Kidney (tissue), 13 donors: ENCODE measurements at regions not wholly inside any gene's neighbourhood (a gene's known extent, or its start where the extent isn't known, plus 50 kb on each side); places are given as distances from the start of the nearest gene placed in this dataset.

Experiments
- DNase-seq, 5 donors: peaks; one replicate each; pipeline ENCODE4 v3.0.0-alpha.2; 2013 to 2020
- FAIRE-seq: peaks from 2 replicates; lab custom pipeline; 2012; peaks lifted over from hg19 to GRCh38; lab: Jason Lieb, UNC
- H3K27ac ChIP-seq, 2 donors: one replicate each; pipeline ENCODE4 v1.7.0; 2013; ENCODE audit warnings: low read depth in 2 of 2, low read length in 2 of 2, inconsistent platforms in 1 of 2
- H3K27me3 ChIP-seq: one replicate; pipeline ENCODE4 v1.7.1; 2013; ENCODE audit warnings: low read length, inconsistent platforms; ENCODE audit not compliant: control insufficient read depth, insufficient read depth
- H3K36me3 ChIP-seq, 3 donors: one replicate each; pipeline versions ENCODE4 v1.7.0 to v1.7.1; 2013; ENCODE audit warnings: low read length in 3 of 3, control low read depth in 1 of 3, inconsistent platforms in 1 of 3; ENCODE audit not compliant: insufficient read depth in 3 of 3, control insufficient read depth in 2 of 3
- H3K4me1 ChIP-seq, 3 donors: one replicate each; pipeline versions ENCODE4 v1.7.0 to v1.7.1; 2013; ENCODE audit warnings: low read length in 3 of 3, inconsistent platforms in 1 of 3, low read depth in 1 of 3; ENCODE audit not compliant: control insufficient read depth in 2 of 3, insufficient read depth in 2 of 3
- H3K4me3 ChIP-seq, 3 donors: one replicate each; pipeline versions ENCODE4 v1.7.0 to v1.8.1; 2013; ENCODE audit warnings: low read length in 3 of 3, control low read depth in 1 of 3, inconsistent platforms in 1 of 3
- H3K9ac ChIP-seq, 3 donors: one replicate each; pipeline versions ENCODE4 v1.7.0 to v1.7.1; 2013; ENCODE audit warnings: low read length in 3 of 3, control low read depth in 1 of 3, inconsistent platforms in 1 of 3
- H3K9me3 ChIP-seq, 3 donors: one replicate each; pipeline versions ENCODE4 v1.7.0 to v1.7.1; 2013; ENCODE audit warnings: low read length in 3 of 3, control low read depth in 1 of 3, inconsistent platforms in 1 of 3; ENCODE audit not compliant: control insufficient read depth in 2 of 3, insufficient read depth in 1 of 3
- intact Hi-C: fragments of 100-400 bp; cut with DNase I; formaldehyde crosslinking; loops from one replicate; pipeline ENCODE4 v1.11.1; 2022
- TF ChIP-seq, protein P1 (sequence below): IDR thresholded peaks from 3 replicates; pipeline ENCODE4 v1.5.1; 2012; ENCODE audit warnings: mild to moderate bottlenecking, moderate library complexity, borderline replicate concordance; ENCODE audit not compliant: insufficient read depth; ENCODE audit errors: extremely low read depth
- donor health status: control.
- donor health status: control.
- donor health status: control.
- donor health status: control.
- donor health status: control.
- donor health status: DM: yes; HTN: yes; CAD: no.
- donor health status: Normal renal cell carcinoma (clear cell type).

DNA sequence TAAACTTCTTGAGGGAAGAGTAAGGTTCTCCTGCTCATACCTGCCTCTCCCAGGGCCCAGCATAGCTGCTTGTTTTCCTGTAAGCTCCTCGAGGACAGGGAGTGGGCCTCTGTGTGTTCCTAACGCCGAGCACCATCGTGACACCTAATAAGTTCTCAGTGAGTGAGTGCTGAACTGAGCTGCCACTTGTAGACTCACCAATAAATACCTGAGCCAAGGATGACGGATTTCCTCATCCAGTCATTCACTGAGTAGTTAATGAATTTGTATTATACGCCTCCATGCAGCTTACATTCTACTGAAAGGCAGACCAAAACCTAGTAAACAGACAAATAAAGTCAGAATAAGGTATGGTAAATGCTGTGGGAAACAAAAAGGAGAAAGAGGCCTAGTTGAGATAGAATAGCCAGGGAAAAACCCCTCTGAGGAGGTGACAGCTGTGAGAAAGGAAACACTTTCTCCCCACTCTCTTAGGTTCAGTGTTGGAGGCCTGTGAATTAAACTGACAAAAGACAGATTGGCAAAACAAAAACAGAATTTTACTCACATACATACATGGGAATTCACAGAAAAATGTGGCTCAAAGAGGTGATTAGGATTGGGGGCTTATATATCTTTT is 138.6 kb downstream of the B3GNT2 start:
- no peak for FAIRE-seq
- DNase-seq: no peak
- H3K4me3 ChIP-seq: no peak overlapping the region
- H3K27ac ChIP-seq: no peak overlapping the region
- no peaks in the 10 kb centered on the region for H3K9me3 ChIP-seq
- no peaks in the 10 kb centered on the region for H3K36me3 ChIP-seq
- H3K9ac ChIP-seq: no peak overlapping the region
- no peaks in the 10 kb centered on the region for H3K27me3 ChIP-seq
- TF ChIP-seq, protein P1, sequence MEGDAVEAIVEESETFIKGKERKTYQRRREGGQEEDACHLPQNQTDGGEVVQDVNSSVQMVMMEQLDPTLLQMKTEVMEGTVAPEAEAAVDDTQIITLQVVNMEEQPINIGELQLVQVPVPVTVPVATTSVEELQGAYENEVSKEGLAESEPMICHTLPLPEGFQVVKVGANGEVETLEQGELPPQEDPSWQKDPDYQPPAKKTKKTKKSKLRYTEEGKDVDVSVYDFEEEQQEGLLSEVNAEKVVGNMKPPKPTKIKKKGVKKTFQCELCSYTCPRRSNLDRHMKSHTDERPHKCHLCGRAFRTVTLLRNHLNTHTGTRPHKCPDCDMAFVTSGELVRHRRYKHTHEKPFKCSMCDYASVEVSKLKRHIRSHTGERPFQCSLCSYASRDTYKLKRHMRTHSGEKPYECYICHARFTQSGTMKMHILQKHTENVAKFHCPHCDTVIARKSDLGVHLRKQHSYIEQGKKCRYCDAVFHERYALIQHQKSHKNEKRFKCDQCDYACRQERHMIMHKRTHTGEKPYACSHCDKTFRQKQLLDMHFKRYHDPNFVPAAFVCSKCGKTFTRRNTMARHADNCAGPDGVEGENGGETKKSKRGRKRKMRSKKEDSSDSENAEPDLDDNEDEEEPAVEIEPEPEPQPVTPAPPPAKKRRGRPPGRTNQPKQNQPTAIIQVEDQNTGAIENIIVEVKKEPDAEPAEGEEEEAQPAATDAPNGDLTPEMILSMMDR: no peak
- H3K4me1 ChIP-seq: peaks cover 0 to 4% (median 0%) of the 10 kb centered on the region in 3 donors
- intact Hi-C loops: no loop called here

DNA sequence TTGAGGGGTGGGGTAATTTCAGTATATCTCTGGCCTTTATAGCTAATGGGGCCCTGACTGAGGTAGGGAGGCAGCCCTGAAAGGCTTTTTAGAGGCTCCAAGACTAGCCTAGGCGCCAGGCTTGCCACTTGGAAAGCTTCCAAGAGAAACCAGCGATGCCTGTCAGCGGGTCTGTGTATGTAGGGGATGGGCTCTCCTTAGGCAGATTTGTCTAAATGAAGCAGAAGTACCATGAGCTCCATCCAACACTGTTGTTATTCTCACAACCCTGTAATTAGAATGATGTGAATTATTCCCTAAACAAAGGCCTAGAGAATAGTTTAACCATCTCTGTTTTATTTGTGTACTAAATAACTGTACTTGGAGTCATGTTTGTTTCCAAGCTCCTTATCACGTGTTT is 138.1 kb downstream of the B3GNT2 start:
- Histone ChIP-seq H3K4me3 (no peak overlapping the region), H3K36me3 (no peaks in the 10 kb centered on the region), H3K9ac (no peak overlapping the region), H3K4me1 (peaks cover 0 to 4% (median 0%) of the 10 kb centered on the region in 3 donors), H3K9me3 (no peaks in the 10 kb centered on the region), H3K27ac (no peak overlapping the region), H3K27me3 (no peaks in the 10 kb centered on the region)
- no peak for FAIRE-seq
- TF ChIP-seq, protein P1: no peak
- intact Hi-C loops: no loop called here
- peak in 3 of 5 donors; percentile 28 to 59 (median 37) for DNase-seq

DNA sequence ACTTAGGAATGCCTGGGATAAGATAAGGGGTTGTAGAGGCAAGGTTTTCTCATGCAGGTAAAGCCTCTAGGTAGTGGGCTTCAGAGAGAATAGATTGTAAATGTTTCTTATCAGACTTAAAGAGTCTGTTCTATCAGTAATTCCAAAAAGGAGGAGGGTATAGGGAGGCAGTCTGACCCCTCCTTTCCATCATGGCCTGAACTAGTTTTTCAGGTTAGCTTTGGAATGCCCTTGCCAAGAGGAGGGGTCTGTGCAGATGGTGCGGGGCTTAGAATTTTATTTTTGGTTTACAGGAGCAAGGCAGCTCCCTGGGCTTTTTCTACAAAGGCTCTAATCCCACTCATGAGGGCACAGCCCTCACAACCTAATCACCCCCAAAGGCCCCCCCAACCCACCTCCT is 135.0 kb downstream of the B3GNT2 start:
- H3K36me3 ChIP-seq: no peaks in the 10 kb centered on the region
- no peak overlapping the region for H3K9ac ChIP-seq
- H3K27ac ChIP-seq: no peak overlapping the region
- peaks cover 0 to 3% (median 0%) of the 10 kb centered on the region in 3 donors for H3K4me1 ChIP-seq
- H3K27me3 ChIP-seq: no peaks in the 10 kb centered on the region
- TF ChIP-seq, protein P1: no peak
- H3K9me3 ChIP-seq: no peaks in the 10 kb centered on the region
- DNase-seq (no peak), FAIRE-seq (no peak)
- intact Hi-C loops: no loop called here
- H3K4me3 ChIP-seq: no peak overlapping the region

DNA sequence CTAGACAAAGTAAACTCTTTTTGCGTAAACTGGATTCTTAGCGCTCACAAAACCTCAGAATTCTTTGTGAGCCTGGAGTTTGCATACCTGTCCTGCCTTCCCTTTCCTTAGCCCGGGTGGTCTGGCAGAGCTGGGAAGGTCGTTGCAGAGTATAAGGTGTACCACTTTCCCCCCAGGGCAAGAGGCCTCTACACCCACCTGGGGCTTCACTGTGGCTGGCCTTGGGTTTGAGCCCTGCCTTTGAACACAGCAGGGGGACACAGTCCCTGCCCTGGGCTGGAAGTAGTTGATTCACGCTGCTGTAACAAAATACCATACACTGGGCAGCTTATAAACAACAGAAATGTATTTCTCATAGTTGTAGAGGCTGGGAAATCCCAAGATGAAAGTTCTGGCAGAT is 133.9 kb downstream of the B3GNT2 start:
- TF ChIP-seq, protein P1: no peak
- no peak overlapping the region for H3K9ac ChIP-seq
- no peaks in the 10 kb centered on the region for H3K27me3 ChIP-seq
- no peak overlapping the region for H3K4me3 ChIP-seq
- no peak overlapping the region for H3K27ac ChIP-seq
- no peak for FAIRE-seq
- no peak for DNase-seq
- no peaks in the 10 kb centered on the region for H3K4me1 ChIP-seq
- H3K36me3 ChIP-seq: no peaks in the 10 kb centered on the region
- no peaks in the 10 kb centered on the region for H3K9me3 ChIP-seq
- intact Hi-C loops: no loop called here
